ENCODE measurements at regions not wholly inside any gene's neighbourhood (a gene's known extent, or its start where the extent isn't known, plus 50 kb on each side); places are given as distances from the start of the nearest gene placed in this dataset.

DNA sequence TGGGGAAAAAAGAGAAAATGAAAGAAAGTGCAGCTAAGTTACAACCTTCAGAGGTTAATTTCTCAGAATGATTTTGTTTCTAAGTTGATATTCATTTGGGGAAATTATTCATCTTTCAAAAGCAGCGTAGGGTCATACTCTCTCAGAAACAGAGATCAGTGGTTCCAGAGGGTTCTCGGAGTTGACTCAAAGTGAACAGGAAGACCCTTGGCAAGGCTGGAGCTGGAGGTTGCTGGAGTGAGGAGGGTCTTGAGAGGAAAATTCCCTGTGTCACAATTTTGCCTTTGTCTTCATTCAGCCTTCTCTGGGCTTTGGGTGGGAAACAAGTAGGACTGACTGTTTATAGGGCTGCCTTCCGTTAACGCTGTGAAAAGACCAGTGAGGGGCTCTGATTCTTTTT lies 168.2 kb downstream of the ICOS start:
- DNase-seq (ENCODE audit: low read depth in 2 of 3, low spot score in 1 of 3) = peak in 1 of 3 donors; percentile 25

DNA sequence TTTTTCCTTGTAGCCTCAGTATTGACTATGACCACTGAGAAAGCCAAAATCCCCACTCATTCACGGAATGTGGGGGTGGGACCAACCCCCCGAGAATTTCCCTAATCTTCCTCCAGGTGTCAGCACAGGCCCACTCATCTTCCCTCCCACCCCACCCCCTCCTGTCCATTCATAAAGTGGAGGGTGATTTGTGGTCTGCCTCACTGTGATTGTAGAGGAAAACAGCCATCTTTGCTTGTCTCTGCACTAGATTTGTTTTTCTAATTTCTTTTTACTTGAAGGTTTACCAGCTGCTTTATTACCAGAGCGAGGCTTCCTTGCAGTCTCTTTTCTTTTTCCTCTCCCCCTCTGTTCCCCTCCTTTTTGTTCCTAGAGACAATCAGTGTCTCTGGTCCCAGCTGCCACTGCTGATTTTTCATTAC lies 171.8 kb downstream of the ICOS start:
- peak; percentile 43 to 47 (median 46) for DNase-seq (ENCODE audit: low read depth in 2 of 3, low spot score in 1 of 3)

DNA sequence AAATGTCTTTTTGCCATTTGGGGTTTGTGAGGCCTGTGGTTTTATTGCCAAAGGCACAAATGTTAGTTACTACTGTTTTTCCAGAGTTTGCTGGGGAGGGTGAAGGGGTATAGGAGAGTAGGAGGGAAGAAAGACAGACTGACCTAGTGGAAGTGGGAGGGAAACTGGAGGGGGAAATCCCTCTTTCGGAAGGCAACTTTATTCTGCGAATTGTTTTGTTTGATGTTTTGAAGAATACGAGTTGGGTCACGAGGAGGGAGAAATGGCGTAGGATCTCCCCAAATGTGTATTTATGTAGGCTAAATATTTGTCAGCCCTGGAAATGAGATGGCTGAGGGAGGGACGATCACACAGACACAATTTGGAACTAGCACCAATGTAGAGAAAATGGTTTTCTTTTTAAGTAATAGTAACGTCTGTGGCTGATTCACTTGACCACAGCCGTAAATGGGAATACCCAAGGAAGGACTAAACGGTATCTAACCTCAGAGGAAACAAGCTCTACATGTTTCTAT lies 172.3 kb downstream of the ICOS start:
- DNase-seq (ENCODE audit: low read depth in 2 of 3, low spot score in 1 of 3) = peak in 2 of 3 donors; percentile 23 to 47

DNA sequence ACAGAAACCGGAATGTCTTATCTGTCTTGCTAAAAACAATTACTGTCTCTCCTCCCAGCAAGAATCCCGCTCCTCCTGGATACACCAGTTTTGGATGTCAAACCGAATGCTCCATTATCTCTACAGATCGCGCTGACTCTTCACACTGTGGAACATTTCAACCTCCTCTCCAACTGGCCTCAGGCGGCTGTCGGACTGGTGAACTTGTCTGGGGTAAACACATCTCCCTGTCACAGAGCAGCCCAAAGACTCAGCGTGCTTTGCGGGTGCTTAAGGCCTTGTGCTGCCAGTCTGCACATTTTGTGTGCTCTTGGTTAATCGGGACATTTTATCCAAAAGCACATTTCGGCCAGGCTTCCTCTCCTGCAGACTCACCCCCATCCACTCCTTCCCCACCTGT lies 173.1 kb downstream of the ICOS start:
- DNase-seq (ENCODE audit: low read depth in 2 of 3, low spot score in 1 of 3) = no peak

DNA sequence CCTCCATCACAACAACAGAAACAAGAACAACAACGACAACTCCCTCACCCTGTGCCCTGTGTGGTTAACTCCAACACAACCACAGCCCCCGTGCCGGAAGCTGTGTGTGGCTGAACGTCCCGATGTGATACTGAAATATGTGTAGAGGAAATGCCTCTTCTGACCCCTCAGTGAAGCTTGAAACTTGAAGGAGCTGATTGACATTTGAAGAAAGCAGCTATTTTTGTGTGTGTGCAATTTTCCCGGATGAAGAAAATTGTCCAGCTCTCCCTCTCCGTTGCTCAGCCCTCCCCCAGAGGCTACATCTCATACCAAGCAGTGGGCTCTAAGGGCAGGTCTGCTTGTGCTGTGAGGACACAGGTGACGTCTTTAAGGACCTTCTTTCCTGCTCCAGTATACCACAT lies 173.8 kb downstream of the ICOS start:
- DNase-seq (ENCODE audit: low read depth in 2 of 3, low spot score in 1 of 3) = peak; percentile 47 to 60 (median 59)

DNA sequence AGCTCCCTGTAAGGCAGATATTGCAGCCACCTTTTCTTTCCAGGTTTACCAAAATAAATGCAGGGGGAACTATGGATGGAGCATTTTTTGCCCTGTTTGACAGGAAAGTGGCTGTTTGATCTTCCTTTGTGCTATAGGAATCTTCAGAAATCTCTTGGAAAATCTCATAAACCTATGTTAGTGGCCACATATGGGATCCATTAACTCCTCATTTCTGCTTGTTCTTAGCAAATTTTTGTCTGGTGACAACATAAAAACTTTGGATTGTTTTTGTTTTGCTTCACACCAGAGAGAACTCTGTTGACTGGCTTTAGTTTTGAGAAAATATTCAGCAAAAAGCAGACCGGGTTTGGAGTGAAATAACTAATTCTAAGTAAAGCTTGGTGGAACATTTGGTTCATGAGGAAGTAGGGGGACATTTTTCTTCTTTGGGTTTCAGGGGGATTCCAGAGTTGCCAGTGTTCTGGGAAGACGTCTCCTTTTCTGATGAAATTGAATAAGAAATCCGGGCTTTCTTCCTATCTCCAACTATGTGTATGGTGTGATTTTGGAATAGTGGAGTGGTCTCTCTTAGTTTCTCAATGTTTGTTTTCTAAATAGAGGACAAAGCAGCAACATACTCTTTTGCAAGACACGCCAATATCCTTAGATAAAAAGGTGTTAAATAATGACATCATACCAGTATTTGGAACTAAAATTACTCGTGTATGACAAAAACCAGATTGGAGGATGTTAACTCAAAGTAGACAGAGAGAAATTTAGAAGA lies 174.4 kb downstream of the ICOS start:
- DNase-seq (ENCODE audit: low read depth in 2 of 3, low spot score in 1 of 3) = no peak

DNA sequence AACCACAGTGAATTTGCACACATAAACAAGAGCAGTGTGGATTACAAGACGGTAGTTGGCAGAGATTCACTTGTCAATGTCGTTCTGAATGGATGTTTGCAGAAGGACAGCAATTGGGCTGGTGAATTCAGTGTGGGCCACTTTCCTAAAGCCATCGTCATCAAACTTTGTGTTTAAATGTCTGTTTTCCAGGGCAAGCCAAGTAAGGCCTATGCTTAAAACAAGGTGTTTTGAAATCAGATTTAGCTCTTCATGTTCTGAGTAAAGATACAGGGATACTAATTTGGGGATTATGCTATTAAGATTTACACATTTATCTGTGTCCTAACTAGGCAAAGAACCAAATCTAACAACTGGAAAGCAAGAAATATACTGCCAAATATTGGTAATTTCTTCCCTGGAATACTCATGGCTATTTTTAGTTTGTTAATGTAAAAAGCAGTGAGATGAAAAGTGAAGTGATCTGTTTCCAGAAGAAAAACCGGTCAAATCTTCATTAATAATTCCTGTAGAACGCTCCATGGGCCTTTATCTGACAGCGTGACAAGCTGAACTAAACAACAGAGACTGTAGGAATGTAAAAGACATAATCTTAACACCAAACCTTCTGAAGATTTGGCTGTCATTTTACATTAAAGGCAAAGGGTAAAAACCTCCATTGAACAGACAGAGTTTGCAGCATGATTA lies 175.7 kb downstream of the ICOS start:
- no peak for DNase-seq (ENCODE audit: low read depth in 2 of 3, low spot score in 1 of 3)

DNA sequence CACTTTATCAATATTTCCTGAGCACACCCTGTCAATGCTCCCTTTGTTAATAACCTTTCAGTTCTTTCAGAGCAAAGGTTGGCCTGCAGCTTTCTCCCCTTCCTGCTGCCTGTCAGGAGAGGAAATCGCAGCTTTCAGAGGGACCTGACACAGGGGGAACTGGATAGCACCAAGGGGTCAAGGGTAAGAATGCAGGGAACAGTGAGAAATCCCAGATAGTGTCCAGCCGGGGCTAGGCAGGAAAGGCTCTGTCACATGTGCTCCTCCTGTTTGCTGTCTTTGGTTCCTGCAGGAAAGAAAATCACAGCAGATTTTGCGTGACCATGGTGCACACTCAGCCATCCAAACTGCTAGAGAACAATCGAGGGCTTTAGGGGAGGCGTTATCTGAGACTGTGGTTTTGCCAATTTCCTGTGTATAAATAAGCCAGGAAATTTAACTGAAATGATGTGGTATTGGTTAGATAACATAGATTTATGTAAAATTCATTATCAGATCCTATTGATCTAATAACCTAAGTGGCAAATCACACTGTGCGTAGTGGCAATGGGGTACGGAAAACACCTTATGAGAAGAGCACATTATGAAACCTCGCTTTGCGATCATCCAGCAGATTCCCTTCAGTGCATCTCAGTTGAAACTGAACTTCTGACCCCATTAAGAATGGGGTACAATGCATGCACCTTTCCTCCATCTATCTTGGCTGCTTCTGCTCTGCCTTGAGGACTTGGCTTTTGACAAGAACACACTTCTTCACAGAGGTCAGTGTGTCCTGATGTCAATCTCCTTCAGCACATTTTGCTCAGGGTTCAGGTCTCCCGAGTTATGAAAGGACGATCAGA lies 178.0 kb downstream of the ICOS start:
- DNase-seq (ENCODE audit: low read depth in 2 of 3, low spot score in 1 of 3) = no peak

DNA sequence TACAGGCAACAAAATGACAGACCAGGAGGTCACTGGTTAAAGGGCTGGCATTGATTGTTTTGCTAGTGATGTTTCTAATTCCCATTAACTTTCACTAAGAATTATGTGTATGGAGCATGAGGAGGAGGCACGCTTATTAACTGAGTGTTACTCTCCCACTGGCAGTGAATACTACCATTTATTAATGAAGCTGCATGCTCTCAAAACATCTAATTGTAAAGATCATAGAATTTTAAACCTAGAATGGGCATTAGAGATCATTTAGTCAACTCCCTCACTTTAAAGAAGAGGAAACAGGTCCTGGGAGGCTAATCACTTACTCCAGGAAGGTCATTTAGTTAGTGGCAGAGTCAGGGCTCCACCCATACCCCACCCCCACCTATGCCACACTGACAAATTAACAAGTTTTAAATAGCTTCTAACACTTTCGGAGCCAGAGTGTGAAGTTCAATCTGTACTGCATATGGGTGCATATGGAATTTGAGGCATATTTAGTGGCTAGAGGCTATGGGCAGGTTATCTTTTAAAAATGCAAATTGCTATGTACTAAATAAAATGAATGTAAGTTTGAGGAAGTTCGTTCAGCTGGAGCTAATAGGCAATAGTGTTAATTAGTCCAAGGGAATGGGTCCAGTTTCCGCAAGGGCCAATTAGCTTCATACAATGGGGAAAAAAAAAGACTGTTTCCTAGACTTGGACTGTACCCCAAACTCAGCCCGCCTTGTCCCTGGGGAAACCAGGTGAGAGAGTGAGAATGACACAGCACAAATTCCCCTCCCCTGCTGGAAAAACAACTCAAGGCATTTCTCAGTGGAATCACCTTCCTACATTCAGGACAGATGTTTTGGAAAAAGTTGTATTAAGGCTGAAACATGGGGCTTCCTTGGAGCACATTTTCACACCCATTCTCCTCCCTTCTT lies 178.8 kb downstream of the ICOS start:
- no peak for DNase-seq (ENCODE audit: low read depth in 2 of 3, low spot score in 1 of 3)

DNA sequence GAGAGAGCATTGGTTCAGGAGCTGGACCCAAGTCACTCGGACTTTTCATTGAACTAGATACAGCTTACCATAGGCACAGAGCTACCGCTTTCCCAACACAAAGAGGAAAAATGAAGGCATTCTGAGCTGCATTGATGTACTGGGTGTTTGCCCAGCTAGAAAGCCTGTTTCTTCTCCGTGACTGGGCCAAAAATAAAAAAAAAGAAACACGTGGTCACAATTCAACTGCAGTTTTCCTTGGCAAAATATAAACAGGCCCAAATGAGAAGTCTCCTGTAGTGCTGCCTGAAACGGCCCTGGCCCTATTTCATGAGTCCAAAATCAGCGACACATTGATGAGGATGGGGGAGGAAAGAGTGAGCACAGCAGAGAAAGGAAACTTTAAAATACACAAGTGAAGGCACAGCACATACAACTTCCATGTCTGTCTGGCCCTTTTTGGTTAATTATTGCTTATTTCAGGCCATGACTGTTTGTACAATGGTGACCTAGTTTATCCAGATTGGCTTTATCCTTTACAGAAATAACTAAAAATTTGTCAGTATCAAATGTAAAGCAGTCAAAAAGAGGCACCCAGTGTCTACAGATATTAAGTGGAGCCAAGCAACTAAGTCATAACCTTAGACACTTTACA lies 179.7 kb downstream of the ICOS start:
- DNase-seq (ENCODE audit: low read depth in 2 of 3, low spot score in 1 of 3) = no peak

DNA sequence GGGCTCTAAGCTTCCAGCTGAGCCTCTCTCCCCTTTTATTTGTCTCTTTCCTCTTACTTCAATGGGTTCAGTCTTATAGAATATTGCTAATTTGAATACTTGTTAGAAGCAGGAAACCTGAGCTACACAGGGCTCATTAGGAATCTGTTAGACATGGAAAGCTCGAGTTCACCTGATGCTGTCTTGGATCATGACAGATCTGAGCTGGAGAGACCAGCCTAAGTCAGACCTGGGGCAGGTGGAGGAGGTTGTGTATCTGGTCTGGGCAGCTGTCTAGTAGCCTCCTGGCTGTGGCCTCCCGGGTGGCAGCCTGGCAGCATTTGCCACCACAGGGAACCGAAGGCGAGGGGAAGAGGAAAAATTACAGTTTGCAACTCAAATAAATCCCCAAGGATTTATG lies 185.9 kb downstream of the ICOS start:
- no peak for DNase-seq (ENCODE audit: low read depth in 2 of 3, low spot score in 1 of 3)

DNA sequence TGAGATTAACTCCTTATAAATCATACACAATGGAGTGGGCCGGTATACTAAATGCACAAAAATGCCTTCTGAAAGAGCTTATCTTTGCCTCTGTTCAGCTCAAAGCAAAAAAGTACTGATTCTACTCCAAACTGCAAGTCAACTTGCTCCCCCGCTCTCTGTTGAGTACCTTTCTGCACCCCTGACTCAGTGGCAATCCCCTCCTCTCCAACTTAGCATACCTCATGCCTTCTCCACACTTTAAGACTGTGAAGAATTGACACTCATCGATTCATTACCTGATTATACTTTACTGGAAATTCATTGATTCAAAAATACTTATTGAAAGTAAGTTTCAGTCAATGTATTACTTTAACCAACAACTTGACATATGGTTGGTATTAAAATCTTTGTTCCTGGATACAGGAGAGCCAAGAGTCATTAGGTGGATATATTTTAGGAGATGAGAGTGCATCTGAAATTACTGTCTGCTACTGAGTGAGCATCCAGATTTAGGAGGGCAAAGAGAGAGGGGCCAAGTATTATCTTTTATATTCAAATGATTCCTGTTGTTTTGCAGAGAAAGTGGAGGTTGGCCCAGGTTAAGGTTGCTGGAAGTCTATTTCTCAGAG lies 187.7 kb downstream of the ICOS start:
- DNase-seq (ENCODE audit: low read depth in 2 of 3, low spot score in 1 of 3) = no peak

DNA sequence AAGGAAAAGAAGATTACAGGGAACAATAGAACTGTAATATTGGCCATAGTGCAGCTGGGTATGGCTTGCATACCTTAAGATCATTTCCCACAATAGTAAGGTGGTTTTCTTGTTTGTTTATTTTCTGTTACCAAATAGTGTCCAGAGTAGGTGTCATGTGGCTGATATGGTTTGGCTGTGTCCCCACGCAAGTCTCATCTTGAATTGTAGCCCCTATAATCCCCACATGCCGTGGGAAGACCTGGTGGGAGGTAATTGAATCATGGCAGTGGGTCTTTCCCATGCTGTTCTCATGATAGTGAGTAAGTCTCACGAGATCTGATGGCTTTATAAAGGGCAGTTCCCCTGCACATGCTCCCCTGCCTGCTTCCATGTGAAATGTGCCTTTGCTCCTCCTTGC lies 190.1 kb downstream of the ICOS start:
- DNase-seq (ENCODE audit: low read depth in 2 of 3, low spot score in 1 of 3) = no peak

DNA sequence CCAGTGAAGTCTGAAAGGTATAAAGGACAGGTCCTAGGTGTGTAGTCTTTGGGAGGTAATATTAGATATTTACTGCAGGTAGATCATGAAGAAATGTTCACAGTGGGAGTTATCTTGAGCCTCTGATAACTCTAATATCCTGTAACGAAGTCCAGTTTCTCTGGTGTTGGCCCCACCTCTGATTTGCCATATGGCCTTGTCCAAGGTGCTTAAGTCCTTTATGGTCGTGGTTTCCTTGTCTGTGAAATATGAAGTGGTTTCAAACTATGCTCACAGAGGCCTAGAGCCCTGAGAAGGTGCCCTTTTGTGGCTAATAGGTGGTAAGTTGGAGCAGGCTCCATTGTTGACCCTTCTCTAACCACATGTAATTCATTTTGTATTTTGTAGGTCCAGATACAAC lies 190.7 kb downstream of the ICOS start:
- DNase-seq (ENCODE audit: low read depth in 2 of 3, low spot score in 1 of 3) = no peak

DNA sequence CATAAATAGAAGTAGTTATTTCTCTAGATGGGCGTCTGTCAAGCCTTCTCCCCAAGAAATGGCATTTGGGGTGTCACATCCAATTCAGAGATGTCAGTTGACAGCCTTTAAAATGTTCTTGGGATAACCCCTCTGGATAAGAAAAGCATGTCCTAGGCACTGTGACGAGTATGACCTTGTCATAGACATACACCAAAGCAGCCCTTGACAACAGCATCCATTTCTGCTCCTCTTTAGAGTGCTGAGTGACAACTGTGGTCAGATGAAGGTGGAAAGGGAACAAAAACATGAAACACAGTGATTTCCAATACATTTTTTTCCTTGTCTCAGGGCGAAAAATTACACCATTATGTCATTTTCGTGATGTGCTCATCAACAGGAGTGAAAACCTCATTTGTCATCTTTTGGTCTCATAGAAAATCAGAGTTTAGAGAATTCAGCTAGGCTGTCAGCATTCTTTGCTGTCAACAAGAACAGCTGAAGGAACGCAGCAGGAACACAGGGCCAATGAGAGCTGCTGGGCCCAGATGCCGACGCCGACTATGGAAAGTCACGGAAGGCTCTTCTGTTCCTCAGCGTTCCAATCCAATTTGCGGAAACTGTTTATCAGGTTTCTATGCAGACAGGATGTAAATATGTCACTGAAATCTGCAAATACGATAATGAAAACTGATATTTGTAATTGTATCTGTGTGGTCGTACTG lies 193.2 kb downstream of the ICOS start:
- DNase-seq (ENCODE audit: low read depth in 2 of 3, low spot score in 1 of 3) = no peak

DNA sequence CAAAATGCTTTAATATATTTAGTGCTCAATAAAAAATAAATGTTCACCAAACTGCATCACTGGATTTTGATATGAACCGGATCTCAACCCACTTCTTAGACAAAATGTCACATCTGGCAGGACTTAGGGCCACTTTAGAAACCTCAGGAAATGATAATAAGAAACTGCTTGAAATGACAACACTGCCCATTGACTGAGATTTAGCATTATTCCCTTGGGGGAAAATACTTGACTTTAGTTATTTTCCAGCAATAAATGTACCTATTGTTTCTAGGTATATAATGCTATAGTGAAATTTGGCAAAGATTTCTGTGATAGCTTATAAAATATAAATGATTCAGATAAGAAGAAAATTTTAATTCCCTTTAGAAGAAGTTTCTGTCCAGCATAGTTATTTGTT lies 195.1 kb downstream of the ICOS start:
- DNase-seq (ENCODE audit: low read depth in 2 of 3, low spot score in 1 of 3) = no peak

DNA sequence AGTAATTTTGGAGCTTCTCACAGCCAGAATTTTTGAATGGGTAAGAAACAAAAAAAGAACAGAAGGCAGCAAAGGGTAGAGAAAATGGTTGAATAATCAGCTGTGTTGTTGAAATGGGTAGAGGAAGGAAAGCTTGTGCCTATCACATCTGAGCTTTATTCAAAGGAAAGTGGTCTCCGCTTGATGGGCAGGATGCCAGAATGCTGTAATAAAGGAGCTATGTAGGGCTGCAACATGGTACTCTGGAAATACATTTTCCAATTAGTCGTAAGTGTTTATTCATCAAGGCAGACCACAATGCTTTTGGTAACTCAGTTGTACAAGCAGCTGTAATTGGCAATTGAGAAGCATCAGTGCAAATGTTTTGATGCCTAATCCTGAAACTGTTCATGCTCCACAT lies 196.9 kb downstream of the ICOS start:
- DNase-seq (ENCODE audit: low read depth in 2 of 3, low spot score in 1 of 3) = no peak

DNA sequence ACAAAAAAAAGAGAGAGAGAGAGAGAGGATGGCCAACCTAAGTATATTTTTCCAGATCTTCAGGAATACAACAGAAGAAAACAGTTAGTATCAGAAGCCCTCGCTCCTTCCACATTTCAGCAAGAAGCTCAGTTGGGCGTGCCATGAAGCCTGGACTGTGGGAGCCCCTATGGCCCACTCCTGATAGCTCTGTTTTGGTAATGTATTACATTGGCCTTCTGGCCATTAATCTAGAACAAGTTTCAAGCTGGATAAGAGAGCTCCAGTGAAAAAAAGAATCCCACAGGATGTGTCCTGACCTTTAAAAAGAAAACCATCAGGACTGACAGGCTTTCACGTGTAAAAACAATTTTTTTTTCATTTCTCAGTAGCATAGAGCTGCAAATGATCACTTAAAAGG lies 197.9 kb downstream of the ICOS start:
- DNase-seq (ENCODE audit: low read depth in 2 of 3, low spot score in 1 of 3) = no peak

DNA sequence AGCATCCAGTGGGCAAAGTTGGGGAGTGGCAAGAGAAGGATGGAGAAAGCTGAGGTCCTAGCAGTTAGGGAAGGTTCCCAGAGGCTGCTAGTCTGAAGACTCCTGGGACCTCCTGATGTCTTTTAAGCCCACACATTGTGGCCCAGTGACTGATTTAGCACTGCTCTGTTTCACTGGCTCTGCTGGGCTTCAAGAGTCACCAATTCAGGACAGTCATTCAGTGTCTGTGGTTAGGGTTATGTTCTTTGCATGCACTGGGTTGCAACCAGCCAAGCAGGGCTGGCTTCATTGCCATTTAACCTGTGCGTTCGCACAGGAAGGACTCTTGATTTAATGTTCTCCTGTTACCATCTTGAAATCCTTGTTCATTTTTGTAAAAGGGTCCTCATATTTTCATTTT lies 199.2 kb downstream of the ICOS start:
- no peak for DNase-seq (ENCODE audit: low read depth in 2 of 3, low spot score in 1 of 3)
